Activated naive CD4-positive, alpha-beta T cell treated with anti-CD3 and anti-CD28 coated beads, Interleukin-2, amount 50 U/mL, for 24 hours (primary cell): ENCODE measurements at regions not wholly inside any gene's neighbourhood (a gene's known extent, or its start where the extent isn't known, plus 50 kb on each side); places are given as distances from the start of the nearest gene placed in this dataset.
A peak's percentile ranks its signal among the peaks of the same experiment; 100 is the strongest.

Experiments
- H3K27ac Mint-ChIP-seq: one replicate; pipeline ENCODE4 v1.8.0; 2021; ENCODE audit warnings: mild to moderate bottlenecking, mixed read lengths
- H3K27me3 Mint-ChIP-seq: one replicate; pipeline ENCODE4 v1.8.0; 2021; ENCODE audit warnings: mixed read lengths
- H3K36me3 Mint-ChIP-seq: one replicate; pipeline ENCODE4 v1.8.0; 2021; ENCODE audit warnings: mixed read lengths
- H3K4me1 Mint-ChIP-seq: one replicate; pipeline ENCODE4 v1.8.0; 2021; ENCODE audit warnings: mixed read lengths
- H3K4me3 Mint-ChIP-seq: one replicate; pipeline ENCODE4 v1.8.0; 2021; ENCODE audit warnings: mild to moderate bottlenecking, mixed read lengths
- H3K9me3 Mint-ChIP-seq: one replicate; pipeline ENCODE4 v1.8.0; 2021; ENCODE audit warnings: mixed read lengths

- no peak overlapping the region for H3K27ac Mint-ChIP-seq
- no peaks in the 10 kb centered on the region for H3K27me3 Mint-ChIP-seq
- H3K36me3 Mint-ChIP-seq: no peaks in the 10 kb centered on the region
- H3K4me3 Mint-ChIP-seq: no peak overlapping the region
- no peaks in the 10 kb centered on the region for H3K9me3 Mint-ChIP-seq
- peaks cover 6% of the 10 kb centered on the region for H3K4me1 Mint-ChIP-seq
These were observed 88.7 kb upstream of the IRF2BP2 start for GRCh38 chr1:234698686-234699085.

GRCh38 chr1:234697741-234698140 is 87.8 kb upstream of the IRF2BP2 start:
- no peak overlapping the region for H3K4me3 Mint-ChIP-seq
- H3K36me3 Mint-ChIP-seq: no peaks in the 10 kb centered on the region
- no peaks in the 10 kb centered on the region for H3K9me3 Mint-ChIP-seq
- no peak overlapping the region for H3K27ac Mint-ChIP-seq
- peaks cover 6% of the 10 kb centered on the region for H3K4me1 Mint-ChIP-seq
- no peaks in the 10 kb centered on the region for H3K27me3 Mint-ChIP-seq

- Mint-ChIP-seq H3K4me3 (no peak overlapping the region), H3K9me3 (no peaks in the 10 kb centered on the region), H3K36me3 (no peaks in the 10 kb centered on the region), H3K4me1 (peaks cover 6% of the 10 kb centered on the region), H3K27me3 (no peaks in the 10 kb centered on the region), H3K27ac (peak overlapping the region; percentile 25)
These were observed 87.0 kb upstream of the IRF2BP2 start for GRCh38 chr1:234697015-234697414.

GRCh38 chr1:234696148-234696576 is 86.2 kb upstream of the IRF2BP2 start:
- no peak overlapping the region for H3K27ac Mint-ChIP-seq
- H3K27me3 Mint-ChIP-seq: no peaks in the 10 kb centered on the region
- no peaks in the 10 kb centered on the region for H3K9me3 Mint-ChIP-seq
- no peak overlapping the region for H3K4me3 Mint-ChIP-seq
- no peaks in the 10 kb centered on the region for H3K36me3 Mint-ChIP-seq
- peaks cover 6% of the 10 kb centered on the region for H3K4me1 Mint-ChIP-seq

- Mint-ChIP-seq H3K27ac (no peak overlapping the region), H3K27me3 (no peaks in the 10 kb centered on the region), H3K4me3 (no peak overlapping the region), H3K9me3 (no peaks in the 10 kb centered on the region), H3K36me3 (no peaks in the 10 kb centered on the region), H3K4me1 (no peaks in the 10 kb centered on the region)
These were observed 84.7 kb upstream of the IRF2BP2 start for GRCh38 chr1:234694661-234695060.

- H3K36me3 Mint-ChIP-seq: no peaks in the 10 kb centered on the region
- H3K4me3 Mint-ChIP-seq: no peak overlapping the region
- no peaks in the 10 kb centered on the region for H3K4me1 Mint-ChIP-seq
- no peak overlapping the region for H3K27ac Mint-ChIP-seq
- H3K27me3 Mint-ChIP-seq: no peaks in the 10 kb centered on the region
- H3K9me3 Mint-ChIP-seq: no peaks in the 10 kb centered on the region
These were observed 83.1 kb upstream of the IRF2BP2 start for GRCh38 chr1:234692966-234693580.

GRCh38 chr1:234691567-234691966 is 81.6 kb upstream of the IRF2BP2 start:
- Mint-ChIP-seq H3K4me3 (no peak overlapping the region), H3K9me3 (no peaks in the 10 kb centered on the region), H3K27me3 (no peaks in the 10 kb centered on the region), H3K27ac (no peak overlapping the region), H3K36me3 (no peaks in the 10 kb centered on the region), H3K4me1 (no peaks in the 10 kb centered on the region)

GRCh38 chr1:234690872-234691271 is 80.9 kb upstream of the IRF2BP2 start:
- peaks cover 2% of the 10 kb centered on the region for H3K9me3 Mint-ChIP-seq
- H3K27me3 Mint-ChIP-seq: no peaks in the 10 kb centered on the region
- no peak overlapping the region for H3K27ac Mint-ChIP-seq
- H3K4me1 Mint-ChIP-seq: no peaks in the 10 kb centered on the region
- no peaks in the 10 kb centered on the region for H3K36me3 Mint-ChIP-seq
- no peak overlapping the region for H3K4me3 Mint-ChIP-seq

- Mint-ChIP-seq H3K36me3 (peaks cover 2% of the 10 kb centered on the region), H3K27me3 (no peaks in the 10 kb centered on the region), H3K27ac (no peak overlapping the region), H3K9me3 (peaks cover 8% of the 10 kb centered on the region), H3K4me3 (no peak overlapping the region), H3K4me1 (no peaks in the 10 kb centered on the region)
These were observed 79.3 kb upstream of the IRF2BP2 start for GRCh38 chr1:234689236-234689635.

GRCh38 chr1:234687011-234687410 is 77.0 kb upstream of the IRF2BP2 start:
- Mint-ChIP-seq H3K4me3 (no peak overlapping the region), H3K9me3 (peaks cover 8% of the 10 kb centered on the region), H3K27ac (no peak overlapping the region), H3K27me3 (no peaks in the 10 kb centered on the region), H3K36me3 (peaks cover 2% of the 10 kb centered on the region), H3K4me1 (no peaks in the 10 kb centered on the region)

- Mint-ChIP-seq H3K27ac (no peak overlapping the region), H3K9me3 (peaks cover 8% of the 10 kb centered on the region), H3K4me1 (no peaks in the 10 kb centered on the region), H3K36me3 (peaks cover 2% of the 10 kb centered on the region), H3K27me3 (no peaks in the 10 kb centered on the region), H3K4me3 (no peak overlapping the region)
These were observed 76.1 kb upstream of the IRF2BP2 start for GRCh38 chr1:234686035-234686434.

GRCh38 chr1:234684856-234685255 is 74.9 kb upstream of the IRF2BP2 start:
- peaks cover 8% of the 10 kb centered on the region for H3K9me3 Mint-ChIP-seq
- no peaks in the 10 kb centered on the region for H3K27me3 Mint-ChIP-seq
- H3K27ac Mint-ChIP-seq: no peak overlapping the region
- H3K36me3 Mint-ChIP-seq: peaks cover 2% of the 10 kb centered on the region
- no peak overlapping the region for H3K4me3 Mint-ChIP-seq
- H3K4me1 Mint-ChIP-seq: no peaks in the 10 kb centered on the region

GRCh38 chr1:234683861-234684632 is 74.1 kb upstream of the IRF2BP2 start:
- Mint-ChIP-seq H3K4me3 (no peak overlapping the region), H3K27ac (no peak overlapping the region), H3K27me3 (no peaks in the 10 kb centered on the region), H3K9me3 (peaks cover 8% of the 10 kb centered on the region), H3K36me3 (peaks cover 2% of the 10 kb centered on the region), H3K4me1 (no peaks in the 10 kb centered on the region)

- H3K4me1 Mint-ChIP-seq: no peaks in the 10 kb centered on the region
- H3K27me3 Mint-ChIP-seq: no peaks in the 10 kb centered on the region
- no peak overlapping the region for H3K27ac Mint-ChIP-seq
- peaks cover 8% of the 10 kb centered on the region for H3K9me3 Mint-ChIP-seq
- H3K4me3 Mint-ChIP-seq: no peak overlapping the region
- peaks cover 2% of the 10 kb centered on the region for H3K36me3 Mint-ChIP-seq
These were observed 73.3 kb upstream of the IRF2BP2 start for GRCh38 chr1:234683127-234683860.

- no peak overlapping the region for H3K27ac Mint-ChIP-seq
- no peaks in the 10 kb centered on the region for H3K4me1 Mint-ChIP-seq
- H3K4me3 Mint-ChIP-seq: no peak overlapping the region
- H3K36me3 Mint-ChIP-seq: peaks cover 2% of the 10 kb centered on the region
- peaks cover 8% of the 10 kb centered on the region for H3K9me3 Mint-ChIP-seq
- H3K27me3 Mint-ChIP-seq: no peaks in the 10 kb centered on the region
These were observed 72.0 kb upstream of the IRF2BP2 start for GRCh38 chr1:234681990-234682389.

- Mint-ChIP-seq H3K27ac (no peak overlapping the region), H3K4me1 (peaks cover 7% of the 10 kb centered on the region), H3K27me3 (no peaks in the 10 kb centered on the region), H3K9me3 (peaks cover 8% of the 10 kb centered on the region), H3K36me3 (peaks cover 2% of the 10 kb centered on the region), H3K4me3 (no peak overlapping the region)
These were observed 71.1 kb upstream of the IRF2BP2 start for GRCh38 chr1:234681065-234681464.
